ENCODE measurements at regions not wholly inside any gene's neighbourhood (a gene's known extent, or its start where the extent isn't known, plus 50 kb on each side); places are given as distances from the start of the nearest gene placed in this dataset.

- H3K4me3 ChIP-seq (ENCODE audit: low read depth, low read length): no peak overlapping the region
- DNase-seq (ENCODE audit: low read depth): no peak
- in situ Hi-C loops (cut with HindIII; ENCODE audit: low sequenced_read_pairs): no loop called here
- TF ChIP-seq, protein P1, sequence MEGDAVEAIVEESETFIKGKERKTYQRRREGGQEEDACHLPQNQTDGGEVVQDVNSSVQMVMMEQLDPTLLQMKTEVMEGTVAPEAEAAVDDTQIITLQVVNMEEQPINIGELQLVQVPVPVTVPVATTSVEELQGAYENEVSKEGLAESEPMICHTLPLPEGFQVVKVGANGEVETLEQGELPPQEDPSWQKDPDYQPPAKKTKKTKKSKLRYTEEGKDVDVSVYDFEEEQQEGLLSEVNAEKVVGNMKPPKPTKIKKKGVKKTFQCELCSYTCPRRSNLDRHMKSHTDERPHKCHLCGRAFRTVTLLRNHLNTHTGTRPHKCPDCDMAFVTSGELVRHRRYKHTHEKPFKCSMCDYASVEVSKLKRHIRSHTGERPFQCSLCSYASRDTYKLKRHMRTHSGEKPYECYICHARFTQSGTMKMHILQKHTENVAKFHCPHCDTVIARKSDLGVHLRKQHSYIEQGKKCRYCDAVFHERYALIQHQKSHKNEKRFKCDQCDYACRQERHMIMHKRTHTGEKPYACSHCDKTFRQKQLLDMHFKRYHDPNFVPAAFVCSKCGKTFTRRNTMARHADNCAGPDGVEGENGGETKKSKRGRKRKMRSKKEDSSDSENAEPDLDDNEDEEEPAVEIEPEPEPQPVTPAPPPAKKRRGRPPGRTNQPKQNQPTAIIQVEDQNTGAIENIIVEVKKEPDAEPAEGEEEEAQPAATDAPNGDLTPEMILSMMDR (IDR thresholded peaks at IDR 0.05; ENCODE audit: low read depth, low read length, missing control alignments): no peak
These were observed 600.2 kb downstream of the TRHDE start for GRCh38 chr12:72872238-72872887.

DNA sequence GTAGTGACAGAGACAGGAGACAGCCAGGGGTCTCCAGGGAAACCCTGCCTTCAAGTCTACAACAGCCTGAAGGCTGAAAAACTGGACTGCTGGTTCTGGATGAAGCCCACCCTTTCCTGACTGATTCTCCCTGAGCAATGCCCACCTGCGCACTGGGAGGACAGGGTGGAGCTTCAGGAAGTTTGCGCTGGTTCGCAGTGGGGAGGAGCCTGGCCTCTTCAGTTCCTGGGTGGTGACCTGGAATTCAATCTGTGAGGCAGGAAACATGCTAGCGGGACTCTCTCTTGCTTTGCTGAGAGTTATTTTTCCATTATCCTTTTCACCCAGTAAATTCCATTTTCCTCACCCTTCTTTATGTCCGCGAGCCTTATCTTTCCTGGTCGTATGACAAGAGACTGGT lies 600.8 kb downstream of the TRHDE start:
- no peak for DNase-seq (ENCODE audit: low read depth)
- TF ChIP-seq, protein P1 (IDR thresholded peaks at IDR 0.05; ENCODE audit: low read depth, low read length, missing control alignments): no peak
- H3K4me3 ChIP-seq (ENCODE audit: low read depth, low read length): no peak overlapping the region
- in situ Hi-C loops (cut with HindIII; ENCODE audit: low sequenced_read_pairs): no loop called here

DNA sequence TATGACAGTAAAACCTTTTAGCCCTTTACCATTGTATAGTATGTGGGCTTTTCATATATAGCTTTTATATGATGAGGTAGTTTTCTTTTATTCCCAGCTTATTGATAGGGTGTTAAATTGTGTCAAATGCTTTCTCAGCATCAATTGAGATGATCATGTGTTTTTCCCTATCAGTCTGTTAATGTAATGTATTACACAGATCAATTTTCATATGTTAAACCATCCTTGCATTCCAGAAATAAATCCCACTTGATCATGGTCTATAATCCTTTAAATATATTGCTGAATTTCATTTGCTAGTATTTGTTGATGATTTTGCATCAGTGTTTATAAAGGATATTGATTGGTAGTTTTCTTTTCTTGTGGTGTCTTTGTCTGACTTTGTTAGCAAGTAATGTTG lies 603.9 kb downstream of the TRHDE start:
- H3K4me3 ChIP-seq (ENCODE audit: low read depth, low read length): no peak overlapping the region
- TF ChIP-seq, protein P1 (IDR thresholded peaks at IDR 0.05; ENCODE audit: low read depth, low read length, missing control alignments): no peak
- in situ Hi-C loops (cut with HindIII; ENCODE audit: low sequenced_read_pairs): no loop called here
- DNase-seq (ENCODE audit: low read depth): no peak

DNA sequence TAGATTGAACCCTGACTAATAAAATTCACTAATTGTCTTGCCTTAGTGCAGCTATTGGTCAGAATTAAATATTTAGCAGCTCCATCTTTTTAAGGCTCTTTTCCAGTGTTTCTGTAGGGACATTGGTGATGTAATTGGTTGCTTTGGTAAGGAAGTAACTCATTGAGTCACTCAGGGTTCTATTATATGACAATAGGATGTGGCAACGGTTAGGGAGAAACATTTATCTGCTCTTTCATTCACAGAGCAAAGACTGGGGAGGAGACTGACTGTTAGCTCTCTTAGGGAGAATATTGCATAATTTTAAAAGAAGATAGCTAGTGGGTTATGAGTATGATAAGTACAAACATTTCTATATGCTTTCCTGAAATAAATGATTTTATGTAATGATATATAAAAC lies 616.5 kb downstream of the TRHDE start:
- in situ Hi-C loops (cut with HindIII; ENCODE audit: low sequenced_read_pairs): no loop called here
- DNase-seq (ENCODE audit: low read depth): no peak
- H3K4me3 ChIP-seq (ENCODE audit: low read depth, low read length): no peak overlapping the region
- TF ChIP-seq, protein P1 (IDR thresholded peaks at IDR 0.05; ENCODE audit: low read depth, low read length, missing control alignments): no peak

- TF ChIP-seq, protein P1 (IDR thresholded peaks at IDR 0.05; ENCODE audit: low read depth, low read length, missing control alignments): no peak
- H3K4me3 ChIP-seq (ENCODE audit: low read depth, low read length): no peak overlapping the region
- DNase-seq (ENCODE audit: low read depth): no peak
- in situ Hi-C loops (cut with HindIII; ENCODE audit: low sequenced_read_pairs): no loop called here
These were observed 617.6 kb downstream of the TRHDE start for GRCh38 chr12:72889791-72890190.

- TF ChIP-seq, protein P1 (IDR thresholded peaks at IDR 0.05; ENCODE audit: low read depth, low read length, missing control alignments): no peak
- no peak overlapping the region for H3K4me3 ChIP-seq (ENCODE audit: low read depth, low read length)
- in situ Hi-C loops (cut with HindIII; ENCODE audit: low sequenced_read_pairs): no loop called here
- DNase-seq (ENCODE audit: low read depth): no peak
These were observed 629.5 kb downstream of the TRHDE start for GRCh38 chr12:72901685-72902084.
